WI38 (cell line): ENCODE measurements at regions not wholly inside any gene's neighbourhood (a gene's known extent, or its start where the extent isn't known, plus 50 kb on each side); places are given as distances from the start of the nearest gene placed in this dataset.

Source experiments
- H3K4me3 ChIP-seq: 2 replicates; pipeline ENCODE4 v1.5.1; 2011; ENCODE audit warnings: low read depth, mild to moderate bottlenecking, control low read depth, low read length
- CTCF ChIP-seq: IDR thresholded peaks from 2 replicates; pipeline ENCODE4 v1.5.1; 2012; ENCODE audit warnings: low read depth, mild to moderate bottlenecking, control low read depth, low read length

GRCh38 chr6:16907991-16908390 lies 146.7 kb upstream of the ATXN1 start:
- TF ChIP-seq CTCF = no peak
- H3K4me3 ChIP-seq = no peak overlapping the region

DNA sequence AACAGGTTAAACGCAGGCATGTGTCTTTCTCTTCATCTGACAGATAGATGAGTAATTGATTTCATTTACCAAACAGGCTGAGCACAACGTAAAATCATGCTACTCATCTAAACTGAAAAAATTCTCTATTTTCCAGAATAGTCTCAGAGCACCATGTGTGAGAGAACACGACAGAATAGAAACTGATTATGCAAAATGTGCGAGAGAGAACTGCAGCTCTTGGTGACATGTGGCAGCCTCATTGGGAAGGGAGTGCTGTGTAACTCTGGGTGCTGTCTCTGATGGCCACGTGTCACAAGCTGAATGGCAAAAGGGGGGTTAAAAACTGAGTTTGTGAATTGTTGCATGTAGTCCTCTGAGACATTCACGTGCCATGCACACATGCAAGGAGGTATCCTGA lies 143.7 kb upstream of the ATXN1 start:
- no peak for TF ChIP-seq CTCF
- no peak overlapping the region for H3K4me3 ChIP-seq

DNA sequence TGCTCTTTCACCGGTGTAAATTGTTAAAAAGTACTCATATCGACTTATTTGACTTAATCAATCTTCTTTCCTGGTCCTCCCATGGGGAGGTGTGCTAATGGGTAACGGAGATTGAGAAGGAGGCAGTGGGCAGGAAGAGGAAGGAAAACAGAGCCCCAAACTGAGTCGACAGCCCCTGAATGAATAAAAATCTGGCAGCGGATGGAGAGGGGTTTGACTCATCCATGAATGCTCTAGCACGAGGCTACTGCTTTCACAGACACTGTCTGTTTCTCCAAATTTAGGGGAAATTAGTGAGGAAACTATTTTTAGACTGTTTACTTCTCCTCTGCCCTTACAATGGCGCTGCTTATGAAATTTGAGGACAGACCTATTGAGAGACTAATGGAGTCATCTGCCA lies 142.2 kb upstream of the ATXN1 start:
- no peak for TF ChIP-seq CTCF
- H3K4me3 ChIP-seq = no peak overlapping the region

GRCh38 chr6:16902502-16902901 lies 141.2 kb upstream of the ATXN1 start:
- H3K4me3 ChIP-seq = no peak overlapping the region
- TF ChIP-seq CTCF = no peak

DNA sequence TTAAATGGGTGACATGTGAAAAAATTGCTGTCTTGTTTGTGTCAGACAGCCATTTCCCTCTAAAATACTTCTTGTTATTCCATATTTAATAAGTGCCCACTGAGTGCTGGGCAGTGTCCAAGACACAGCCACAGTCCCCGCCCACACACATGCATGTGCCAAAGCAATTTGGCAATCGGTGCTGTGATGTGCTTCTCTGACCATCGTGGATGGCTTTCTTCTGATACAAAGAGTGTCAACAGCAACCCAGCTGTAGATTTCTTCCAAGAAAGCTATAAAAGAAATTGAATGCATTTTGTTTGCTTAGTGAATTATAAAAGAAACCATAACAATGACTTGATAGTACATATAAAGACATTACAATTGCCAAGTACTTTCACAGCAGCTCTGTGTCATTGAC lies 140.5 kb upstream of the ATXN1 start:
- no peak overlapping the region for H3K4me3 ChIP-seq
- TF ChIP-seq CTCF = no peak

GRCh38 chr6:16901306-16901705 lies 140.0 kb upstream of the ATXN1 start:
- no peak overlapping the region for H3K4me3 ChIP-seq
- no peak for TF ChIP-seq CTCF

GRCh38 chr6:16898640-16899396 lies 137.6 kb upstream of the ATXN1 start:
- no peak for TF ChIP-seq CTCF
- H3K4me3 ChIP-seq = no peak overlapping the region
